ENCODE measurements at regions not wholly inside any gene's neighbourhood (a gene's known extent, or its start where the extent isn't known, plus 50 kb on each side); places are given as distances from the start of the nearest gene placed in this dataset.

DNA sequence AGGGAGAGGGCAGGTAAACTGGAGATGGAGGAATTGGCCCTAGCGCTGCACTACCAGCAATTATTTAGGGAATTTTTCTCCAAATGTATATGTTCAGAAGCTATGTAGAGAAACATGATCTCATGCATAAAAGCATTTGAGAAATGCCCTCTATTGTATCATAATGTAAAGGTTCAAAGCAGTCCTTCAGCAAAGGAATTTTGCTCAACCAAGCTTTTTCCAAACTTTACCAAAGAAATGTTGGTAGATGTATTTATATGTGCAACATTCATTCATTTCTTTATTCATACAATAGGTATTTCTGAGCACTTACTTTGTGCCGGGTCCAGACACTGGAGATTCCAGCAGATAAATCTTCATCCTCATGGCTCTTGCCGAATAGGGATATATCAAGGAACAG, 64.4 kb downstream of the XCL1 start:
- Histone ChIP-seq H3K36me3 (ENCODE audit: insufficient read depth, insufficient read length, low read length) (no peaks in the 10 kb centered on the region), H3K9me3 (ENCODE audit: insufficient read depth, low read length) (no peaks in the 10 kb centered on the region), H3K4me3 (ENCODE audit: insufficient read length, low read depth) (no peak overlapping the region), H3K9ac (ENCODE audit: insufficient read length, low read depth) (no peak overlapping the region), H3K4me1 (ENCODE audit: insufficient read depth, insufficient read length) (no peaks in the 10 kb centered on the region), H3K27me3 (ENCODE audit: insufficient read depth, insufficient read length) (no peaks in the 10 kb centered on the region)
- no peak for DNase-seq (ENCODE audit: low read depth, low spot score)
- TF ChIP-seq ZNF274 (IDR thresholded peaks at IDR 0.05; ENCODE audit: low read depth, low read length) (no peak), SUZ12 (IDR thresholded peaks at IDR 0.05; ENCODE audit: extremely low read depth, insufficient read depth, insufficient read length) (no peak), YY1 (IDR thresholded peaks at IDR 0.05; ENCODE audit: insufficient read depth, insufficient read length) (no peak)

DNA sequence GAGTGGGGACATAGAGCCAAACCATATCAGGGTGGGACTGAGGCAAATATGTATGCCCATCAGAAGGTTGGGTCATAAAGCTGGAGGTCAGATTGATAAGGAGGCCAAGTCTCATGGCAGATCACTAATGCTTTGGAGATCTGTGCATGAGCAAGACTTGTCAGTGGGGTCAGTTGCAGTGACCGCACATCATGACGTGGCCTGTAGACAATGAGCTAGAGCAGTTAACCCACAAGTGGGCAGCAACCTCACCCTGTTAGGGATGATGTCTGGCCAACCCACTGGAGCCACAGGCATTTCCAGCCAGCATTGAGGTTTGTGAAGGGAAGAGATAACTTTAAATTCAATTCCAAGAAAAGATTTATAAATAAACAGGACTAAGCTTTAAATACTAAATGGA, 66.7 kb downstream of the XCL1 start:
- no peak overlapping the region for H3K9ac ChIP-seq (ENCODE audit: insufficient read length, low read depth)

More for the DNA sequence above, 66.7 kb downstream of the XCL1 start:
- H3K27me3 ChIP-seq (ENCODE audit: insufficient read depth, insufficient read length), result no peaks in the 10 kb centered on the region
- no peak overlapping the region for H3K4me3 ChIP-seq (ENCODE audit: insufficient read length, low read depth)
- H3K4me1 ChIP-seq (ENCODE audit: insufficient read depth, insufficient read length), result no peaks in the 10 kb centered on the region
- DNase-seq (ENCODE audit: low read depth, low spot score), result no peak
- TF ChIP-seq ZNF274 (IDR thresholded peaks at IDR 0.05; ENCODE audit: low read depth, low read length) (no peak), YY1 (IDR thresholded peaks at IDR 0.05; ENCODE audit: insufficient read depth, insufficient read length) (no peak), SUZ12 (IDR thresholded peaks at IDR 0.05; ENCODE audit: extremely low read depth, insufficient read depth, insufficient read length) (no peak)
- no peaks in the 10 kb centered on the region for H3K36me3 ChIP-seq (ENCODE audit: insufficient read depth, insufficient read length, low read length)
- no peaks in the 10 kb centered on the region for H3K9me3 ChIP-seq (ENCODE audit: insufficient read depth, low read length)
